Central memory CD8-positive, alpha-beta T cell (primary cell): ENCODE measurements at regions not wholly inside any gene's neighbourhood (a gene's known extent, or its start where the extent isn't known, plus 50 kb on each side); places are given as distances from the start of the nearest gene placed in this dataset.

Source experiments
- ATAC-seq: fragments of 150-1000 bp; cut with Tn5 transposase; replicated peaks from 2 replicates; pipeline ENCODE4 v1.10.0; 2022; ENCODE audit warnings: mild to moderate bottlenecking, moderate FRiP score, moderate number of reproducible peaks; ENCODE audit not compliant: poor library complexity, severe bottlenecking; ENCODE audit errors: extremely low read depth
- DNase-seq, 2 donors: peaks; one replicate each; pipeline ENCODE4 v3.0.0; 2021; ENCODE audit warnings: low spot score in 2 of 2
- H3K27ac Mint-ChIP-seq: one replicate; pipeline ENCODE4 v1.8.0; 2022; ENCODE audit warnings: low read depth, mild to moderate bottlenecking, moderate library complexity, mixed read lengths
- H3K27me3 Mint-ChIP-seq: one replicate; pipeline ENCODE4 v1.8.0; 2022; ENCODE audit warnings: mixed read lengths
- H3K36me3 Mint-ChIP-seq: one replicate; pipeline ENCODE4 v1.8.0; 2022; ENCODE audit warnings: mild to moderate bottlenecking, moderate library complexity, mixed read lengths; ENCODE audit not compliant: insufficient read depth
- H3K4me1 Mint-ChIP-seq: one replicate; pipeline ENCODE4 v1.8.0; 2022; ENCODE audit warnings: mixed read lengths
- H3K4me3 Mint-ChIP-seq: one replicate; pipeline ENCODE4 v1.8.0; 2022; ENCODE audit warnings: mild to moderate bottlenecking, moderate library complexity, mixed read lengths
- H3K9me3 Mint-ChIP-seq: one replicate; pipeline ENCODE4 v1.8.0; 2022; ENCODE audit warnings: mixed read lengths

GRCh38 chr2:216283038-216283900 is 89.0 kb downstream of the MARCHF4 start:
- no peak for ATAC-seq
- no peaks in the 10 kb centered on the region for H3K4me1 Mint-ChIP-seq
- H3K27me3 Mint-ChIP-seq = peaks cover 11% of the 10 kb centered on the region
- H3K27ac Mint-ChIP-seq = peak overlapping the region; percentile 1
- no peak for DNase-seq
- H3K4me3 Mint-ChIP-seq = no peak overlapping the region
- H3K9me3 Mint-ChIP-seq = no peaks in the 10 kb centered on the region
- no peaks in the 10 kb centered on the region for H3K36me3 Mint-ChIP-seq

- ATAC-seq = no peak
- H3K4me3 Mint-ChIP-seq = no peak overlapping the region
- no peak for DNase-seq
- H3K36me3 Mint-ChIP-seq = peaks cover 2% of the 10 kb centered on the region
- no peak overlapping the region for H3K27ac Mint-ChIP-seq
- no peaks in the 10 kb centered on the region for H3K4me1 Mint-ChIP-seq
- no peaks in the 10 kb centered on the region for H3K9me3 Mint-ChIP-seq
- H3K27me3 Mint-ChIP-seq = peaks cover 21% of the 10 kb centered on the region
Measured at GRCh38 chr2:216281876-216282275, 90.4 kb downstream of the MARCHF4 start.

- no peak overlapping the region for H3K27ac Mint-ChIP-seq
- peaks cover 2% of the 10 kb centered on the region for H3K36me3 Mint-ChIP-seq
- no peaks in the 10 kb centered on the region for H3K4me1 Mint-ChIP-seq
- H3K9me3 Mint-ChIP-seq = no peaks in the 10 kb centered on the region
- H3K27me3 Mint-ChIP-seq = peaks cover 26% of the 10 kb centered on the region
- DNase-seq (no peak), ATAC-seq (no peak)
- H3K4me3 Mint-ChIP-seq = no peak overlapping the region
Measured at GRCh38 chr2:216281316-216281715, 91.0 kb downstream of the MARCHF4 start.

GRCh38 chr2:216279459-216279858 is 92.8 kb downstream of the MARCHF4 start:
- no peaks in the 10 kb centered on the region for H3K9me3 Mint-ChIP-seq
- H3K4me1 Mint-ChIP-seq = no peaks in the 10 kb centered on the region
- no peak overlapping the region for H3K4me3 Mint-ChIP-seq
- H3K36me3 Mint-ChIP-seq = peaks cover 2% of the 10 kb centered on the region
- H3K27me3 Mint-ChIP-seq = peaks cover 23% of the 10 kb centered on the region
- H3K27ac Mint-ChIP-seq = no peak overlapping the region
- ATAC-seq (no peak), DNase-seq (no peak)

- no peaks in the 10 kb centered on the region for H3K9me3 Mint-ChIP-seq
- H3K36me3 Mint-ChIP-seq = peaks cover 2% of the 10 kb centered on the region
- no peak overlapping the region for H3K27ac Mint-ChIP-seq
- no peak for ATAC-seq
- H3K4me3 Mint-ChIP-seq = no peak overlapping the region
- H3K4me1 Mint-ChIP-seq = no peaks in the 10 kb centered on the region
- peaks cover 27% of the 10 kb centered on the region for H3K27me3 Mint-ChIP-seq
- DNase-seq = no peak
Measured at GRCh38 chr2:216279031-216279430, 93.3 kb downstream of the MARCHF4 start.

- Mint-ChIP-seq H3K36me3 (peaks cover 2% of the 10 kb centered on the region), H3K27ac (no peak overlapping the region), H3K4me3 (no peak overlapping the region), H3K9me3 (peaks cover 4% of the 10 kb centered on the region), H3K27me3 (peaks cover 44% of the 10 kb centered on the region), H3K4me1 (no peaks in the 10 kb centered on the region)
- DNase-seq (no peak), ATAC-seq (no peak)
Measured at GRCh38 chr2:216275890-216276289, 96.4 kb downstream of the MARCHF4 start.

GRCh38 chr2:216274194-216274840 is 98.0 kb downstream of the MARCHF4 start:
- Mint-ChIP-seq H3K4me1 (no peaks in the 10 kb centered on the region), H3K4me3 (no peak overlapping the region), H3K27ac (no peak overlapping the region), H3K36me3 (peaks cover 2% of the 10 kb centered on the region), H3K27me3 (peaks cover 48% of the 10 kb centered on the region), H3K9me3 (peaks cover 4% of the 10 kb centered on the region)
- ATAC-seq (no peak), DNase-seq (no peak)

- peaks cover 4% of the 10 kb centered on the region for H3K4me1 Mint-ChIP-seq
- no peak overlapping the region for H3K27ac Mint-ChIP-seq
- DNase-seq = no peak
- no peaks in the 10 kb centered on the region for H3K36me3 Mint-ChIP-seq
- ATAC-seq = no peak
- no peaks in the 10 kb centered on the region for H3K9me3 Mint-ChIP-seq
- H3K4me3 Mint-ChIP-seq = no peak overlapping the region
- H3K27me3 Mint-ChIP-seq = peaks cover 12% of the 10 kb centered on the region
Measured at GRCh38 chr2:216261042-216261537, 111.2 kb downstream of the MARCHF4 start.

GRCh38 chr2:216260629-216261028 is 111.7 kb downstream of the MARCHF4 start:
- DNase-seq (no peak), ATAC-seq (no peak)
- peaks cover 12% of the 10 kb centered on the region for H3K27me3 Mint-ChIP-seq
- no peaks in the 10 kb centered on the region for H3K9me3 Mint-ChIP-seq
- H3K4me1 Mint-ChIP-seq = peaks cover 4% of the 10 kb centered on the region
- H3K4me3 Mint-ChIP-seq = no peak overlapping the region
- H3K27ac Mint-ChIP-seq = no peak overlapping the region
- no peaks in the 10 kb centered on the region for H3K36me3 Mint-ChIP-seq

GRCh38 chr2:216259081-216259480 is 113.2 kb downstream of the MARCHF4 start:
- no peaks in the 10 kb centered on the region for H3K9me3 Mint-ChIP-seq
- no peak for ATAC-seq
- H3K4me3 Mint-ChIP-seq = no peak overlapping the region

GRCh38 chr2:216257089-216257488 is 115.2 kb downstream of the MARCHF4 start:
- no peak overlapping the region for H3K27ac Mint-ChIP-seq
- H3K9me3 Mint-ChIP-seq = no peaks in the 10 kb centered on the region
- no peaks in the 10 kb centered on the region for H3K36me3 Mint-ChIP-seq
- no peak for DNase-seq
- H3K4me3 Mint-ChIP-seq = no peak overlapping the region
- H3K4me1 Mint-ChIP-seq = peaks cover 4% of the 10 kb centered on the region
- ATAC-seq = no peak
- peaks cover 12% of the 10 kb centered on the region for H3K27me3 Mint-ChIP-seq

More at GRCh38 chr2:216259081-216259480, 113.2 kb downstream of the MARCHF4 start:
- H3K4me1 Mint-ChIP-seq = peaks cover 4% of the 10 kb centered on the region
- H3K27me3 Mint-ChIP-seq = peaks cover 12% of the 10 kb centered on the region
- H3K27ac Mint-ChIP-seq = no peak overlapping the region
- H3K36me3 Mint-ChIP-seq = no peaks in the 10 kb centered on the region
- DNase-seq = no peak
